SK-N-MC (cell line): ENCODE measurements at regions not wholly inside any gene's neighbourhood (a gene's known extent, or its start where the extent isn't known, plus 50 kb on each side); places are given as distances from the start of the nearest gene placed in this dataset.

Experiments
- EZH2 ChIP-seq: fragments of 200-600 bp; sonication (generic); IDR thresholded peaks from one replicate; pipeline ENCODE4 v1.6.1; 2017; ENCODE audit warnings: antibody characterized with exemption
- POLR2AphosphoS5 ChIP-seq: IDR thresholded peaks from 2 replicates; pipeline ENCODE4 v1.6.1; 2012; ENCODE audit warnings: mild to moderate bottlenecking, low read depth, low read length, borderline replicate concordance

GRCh38 chr11:113572136-113572735 lies 97.0 kb upstream of the DRD2 start:
- no peak for TF ChIP-seq POLR2AphosphoS5
- TF ChIP-seq EZH2 = no peak
